Neural crest cell (in vitro differentiated cells): ENCODE measurements at regions not wholly inside any gene's neighbourhood (a gene's known extent, or its start where the extent isn't known, plus 50 kb on each side); places are given as distances from the start of the nearest gene placed in this dataset.
A peak's percentile ranks its signal among the peaks of the same experiment; 100 is the strongest.
"Not testable (repeated sequence)": the region's sequence is repeated elsewhere in the genome, so short reads cannot be mapped to it uniquely, and the experiment has no call there.

ENCODE experiments used
- DNase-seq: peaks from one replicate; pipeline ENCODE4 v3.0.0; 2021; ENCODE audit warnings: low read depth, mixed read lengths, low spot score
- H3K27ac Mint-ChIP-seq: one replicate; pipeline ENCODE4 v1.8.0; 2021; ENCODE audit warnings: mild to moderate bottlenecking, mixed read lengths; ENCODE audit not compliant: unreplicated experiment
- H3K27me3 Mint-ChIP-seq: 2 replicates; pipeline ENCODE4 v1.8.0; 2021; ENCODE audit warnings: low read depth, mild to moderate bottlenecking, mixed read lengths
- H3K36me3 Mint-ChIP-seq: 2 replicates; pipeline ENCODE4 v1.8.0; 2021; ENCODE audit warnings: low read depth, mild to moderate bottlenecking, mixed read lengths
- H3K4me1 Mint-ChIP-seq: 2 replicates; pipeline ENCODE4 v1.8.0; 2021; ENCODE audit warnings: mixed read lengths
- H3K4me3 Mint-ChIP-seq: one replicate; pipeline ENCODE4 v1.8.0; 2021; ENCODE audit warnings: mild to moderate bottlenecking, mixed read lengths
- H3K9me3 Mint-ChIP-seq: 2 replicates; pipeline ENCODE4 v1.8.0; 2021; ENCODE audit warnings: mixed read lengths
- TF ChIP-seq, protein P1 (sequence below): fragments of 200-600 bp; sonication (generic); conservative IDR thresholded peaks from 2 replicates; pipeline ENCODE4 v1.5.0; 2021; ENCODE audit warnings: antibody characterized with exemption, mild to moderate bottlenecking

DNA sequence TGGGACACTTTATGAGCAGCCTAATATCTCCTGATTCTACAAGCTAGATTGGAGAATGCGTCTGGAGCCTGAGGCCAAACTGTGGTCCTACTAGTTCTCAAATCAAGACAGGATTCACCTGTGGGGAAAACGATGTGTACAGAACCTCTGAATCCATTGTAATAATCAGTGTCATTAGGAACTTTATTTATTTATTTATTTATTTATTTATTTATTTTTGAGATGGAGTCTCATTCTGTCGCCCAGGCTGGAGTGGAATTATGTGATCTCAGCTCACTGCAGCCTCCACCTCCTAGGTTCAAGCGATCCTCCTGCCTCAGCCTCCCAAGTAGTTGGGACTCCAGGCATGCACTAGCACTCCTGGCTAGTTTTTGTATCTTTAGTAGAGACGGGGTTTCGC is 52.6 kb upstream of the KIF26B start:
- Mint-ChIP-seq H3K4me1 (peaks cover 24% of the 10 kb centered on the region), H3K9me3 (peaks cover 16% of the 10 kb centered on the region), H3K36me3 (peaks cover 19% of the 10 kb centered on the region)
- not testable (repeated sequence) for H3K27me3 Mint-ChIP-seq, DNase-seq, H3K4me3 Mint-ChIP-seq, H3K27ac Mint-ChIP-seq

- Mint-ChIP-seq H3K9me3 (peaks cover 9% of the 10 kb centered on the region), H3K36me3 (peaks cover 11% of the 10 kb centered on the region), H3K27me3 (no peaks in the 10 kb centered on the region), H3K4me1 (peaks cover 30% of the 10 kb centered on the region), H3K27ac (peak overlapping the region; percentile 66), H3K4me3 (peak overlapping the region; percentile 31)
- TF ChIP-seq, protein P1, sequence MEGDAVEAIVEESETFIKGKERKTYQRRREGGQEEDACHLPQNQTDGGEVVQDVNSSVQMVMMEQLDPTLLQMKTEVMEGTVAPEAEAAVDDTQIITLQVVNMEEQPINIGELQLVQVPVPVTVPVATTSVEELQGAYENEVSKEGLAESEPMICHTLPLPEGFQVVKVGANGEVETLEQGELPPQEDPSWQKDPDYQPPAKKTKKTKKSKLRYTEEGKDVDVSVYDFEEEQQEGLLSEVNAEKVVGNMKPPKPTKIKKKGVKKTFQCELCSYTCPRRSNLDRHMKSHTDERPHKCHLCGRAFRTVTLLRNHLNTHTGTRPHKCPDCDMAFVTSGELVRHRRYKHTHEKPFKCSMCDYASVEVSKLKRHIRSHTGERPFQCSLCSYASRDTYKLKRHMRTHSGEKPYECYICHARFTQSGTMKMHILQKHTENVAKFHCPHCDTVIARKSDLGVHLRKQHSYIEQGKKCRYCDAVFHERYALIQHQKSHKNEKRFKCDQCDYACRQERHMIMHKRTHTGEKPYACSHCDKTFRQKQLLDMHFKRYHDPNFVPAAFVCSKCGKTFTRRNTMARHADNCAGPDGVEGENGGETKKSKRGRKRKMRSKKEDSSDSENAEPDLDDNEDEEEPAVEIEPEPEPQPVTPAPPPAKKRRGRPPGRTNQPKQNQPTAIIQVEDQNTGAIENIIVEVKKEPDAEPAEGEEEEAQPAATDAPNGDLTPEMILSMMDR = no peak
- peak; percentile 20 for DNase-seq
Observed at GRCh38 chr1:245099401-245099800, 55.4 kb upstream of the KIF26B start.

GRCh38 chr1:245098924-245099323 is 55.9 kb upstream of the KIF26B start:
- peak overlapping the region; percentile 66 for H3K27ac Mint-ChIP-seq
- no peak overlapping the region for H3K4me3 Mint-ChIP-seq
- H3K36me3 Mint-ChIP-seq = peaks cover 11% of the 10 kb centered on the region
- H3K4me1 Mint-ChIP-seq = peaks cover 30% of the 10 kb centered on the region
- TF ChIP-seq, protein P1 = no peak
- DNase-seq = no peak
- H3K9me3 Mint-ChIP-seq = peaks cover 9% of the 10 kb centered on the region
- H3K27me3 Mint-ChIP-seq = no peaks in the 10 kb centered on the region

GRCh38 chr1:245096311-245097066 is 58.3 kb upstream of the KIF26B start:
- peaks cover 7% of the 10 kb centered on the region for H3K36me3 Mint-ChIP-seq
- no peak overlapping the region for H3K4me3 Mint-ChIP-seq
- no peak overlapping the region for H3K27ac Mint-ChIP-seq
- TF ChIP-seq, protein P1 = no peak
- H3K9me3 Mint-ChIP-seq = peaks cover 4% of the 10 kb centered on the region
- H3K4me1 Mint-ChIP-seq = peaks cover 27% of the 10 kb centered on the region
- no peaks in the 10 kb centered on the region for H3K27me3 Mint-ChIP-seq
- no peak for DNase-seq

- H3K36me3 Mint-ChIP-seq = peaks cover 7% of the 10 kb centered on the region
- H3K4me3 Mint-ChIP-seq = no peak overlapping the region
- peaks cover 27% of the 10 kb centered on the region for H3K4me1 Mint-ChIP-seq
- H3K27ac Mint-ChIP-seq = no peak overlapping the region
- H3K27me3 Mint-ChIP-seq = no peaks in the 10 kb centered on the region
- TF ChIP-seq, protein P1 = no peak
- peaks cover 4% of the 10 kb centered on the region for H3K9me3 Mint-ChIP-seq
- no peak for DNase-seq
Observed at GRCh38 chr1:245095903-245096302, 58.9 kb upstream of the KIF26B start.

GRCh38 chr1:245094954-245095353 is 59.8 kb upstream of the KIF26B start:
- no peak for DNase-seq
- TF ChIP-seq, protein P1 = no peak
- Mint-ChIP-seq H3K27ac (no peak overlapping the region), H3K9me3 (peaks cover 4% of the 10 kb centered on the region), H3K4me1 (peaks cover 27% of the 10 kb centered on the region), H3K4me3 (no peak overlapping the region), H3K36me3 (peaks cover 7% of the 10 kb centered on the region), H3K27me3 (no peaks in the 10 kb centered on the region)
